PFSK-1 (cell line): ENCODE measurements at regions not wholly inside any gene's neighbourhood (a gene's known extent, or its start where the extent isn't known, plus 50 kb on each side); places are given as distances from the start of the nearest gene placed in this dataset.

ENCODE experiments used
- FOXP2 ChIP-seq: optimal IDR thresholded peaks from 2 replicates; pipeline ENCODE3; 2011; ENCODE audit warnings: borderline replicate concordance, control low read depth, inconsistent platforms; ENCODE audit not compliant: insufficient read depth; ENCODE audit errors: extremely low read length, extremely low read depth
- POLR2AphosphoS5 ChIP-seq: IDR thresholded peaks from 2 replicates; pipeline ENCODE4 v1.6.1; 2012; ENCODE audit warnings: low read depth, mild to moderate bottlenecking, control low read depth, low read length, moderate library complexity
- SIN3A ChIP-seq: IDR thresholded peaks from 2 replicates; pipeline ENCODE4 v1.6.1; 2012; ENCODE audit warnings: mild to moderate bottlenecking, low read length, moderate library complexity, borderline replicate concordance; ENCODE audit not compliant: insufficient read depth
- TAF1 ChIP-seq: IDR thresholded peaks from 2 replicates; pipeline ENCODE4 v1.6.1; 2012; ENCODE audit warnings: low read length, control low read depth, borderline replicate concordance; ENCODE audit not compliant: insufficient read depth
- TF ChIP-seq, protein P1 (sequence below), 2 experiments: IDR thresholded peaks; 2 replicates each; pipeline versions ENCODE4 v1.6.1 to v1.8.0; 2011 to 2012; ENCODE audit warnings: low read depth in 2 of 2, low read length in 2 of 2, control low read depth in 1 of 2, inconsistent platforms in 1 of 2, mild to moderate bottlenecking in 1 of 2, moderate library complexity in 1 of 2; ENCODE audit not compliant: insufficient read depth in 1 of 2

DNA sequence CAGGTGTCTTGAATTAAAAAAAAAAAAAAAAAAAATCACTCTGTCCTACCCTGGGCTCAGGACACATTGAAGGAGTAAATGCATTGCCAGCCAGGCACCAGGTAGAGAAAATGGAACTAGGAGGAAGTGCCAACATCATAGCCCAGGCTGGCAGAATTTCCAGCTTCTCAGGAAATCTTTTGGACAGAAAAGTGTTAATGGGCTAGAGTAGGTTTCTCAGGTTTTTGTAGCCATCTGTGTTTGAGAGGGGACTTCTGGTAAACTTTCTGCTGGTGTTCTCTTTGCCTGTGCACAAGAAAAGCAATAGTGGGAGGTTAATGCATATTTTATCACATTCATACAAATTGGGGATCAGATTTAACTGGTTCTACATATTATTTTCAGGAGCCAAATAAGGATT is 678.3 kb upstream of the NRSN1 start:
- no peak for TF ChIP-seq POLR2AphosphoS5
- no peak for TF ChIP-seq SIN3A
- no peak for TF ChIP-seq TAF1
- no peak for TF ChIP-seq FOXP2
- TF ChIP-seq, protein P1, sequence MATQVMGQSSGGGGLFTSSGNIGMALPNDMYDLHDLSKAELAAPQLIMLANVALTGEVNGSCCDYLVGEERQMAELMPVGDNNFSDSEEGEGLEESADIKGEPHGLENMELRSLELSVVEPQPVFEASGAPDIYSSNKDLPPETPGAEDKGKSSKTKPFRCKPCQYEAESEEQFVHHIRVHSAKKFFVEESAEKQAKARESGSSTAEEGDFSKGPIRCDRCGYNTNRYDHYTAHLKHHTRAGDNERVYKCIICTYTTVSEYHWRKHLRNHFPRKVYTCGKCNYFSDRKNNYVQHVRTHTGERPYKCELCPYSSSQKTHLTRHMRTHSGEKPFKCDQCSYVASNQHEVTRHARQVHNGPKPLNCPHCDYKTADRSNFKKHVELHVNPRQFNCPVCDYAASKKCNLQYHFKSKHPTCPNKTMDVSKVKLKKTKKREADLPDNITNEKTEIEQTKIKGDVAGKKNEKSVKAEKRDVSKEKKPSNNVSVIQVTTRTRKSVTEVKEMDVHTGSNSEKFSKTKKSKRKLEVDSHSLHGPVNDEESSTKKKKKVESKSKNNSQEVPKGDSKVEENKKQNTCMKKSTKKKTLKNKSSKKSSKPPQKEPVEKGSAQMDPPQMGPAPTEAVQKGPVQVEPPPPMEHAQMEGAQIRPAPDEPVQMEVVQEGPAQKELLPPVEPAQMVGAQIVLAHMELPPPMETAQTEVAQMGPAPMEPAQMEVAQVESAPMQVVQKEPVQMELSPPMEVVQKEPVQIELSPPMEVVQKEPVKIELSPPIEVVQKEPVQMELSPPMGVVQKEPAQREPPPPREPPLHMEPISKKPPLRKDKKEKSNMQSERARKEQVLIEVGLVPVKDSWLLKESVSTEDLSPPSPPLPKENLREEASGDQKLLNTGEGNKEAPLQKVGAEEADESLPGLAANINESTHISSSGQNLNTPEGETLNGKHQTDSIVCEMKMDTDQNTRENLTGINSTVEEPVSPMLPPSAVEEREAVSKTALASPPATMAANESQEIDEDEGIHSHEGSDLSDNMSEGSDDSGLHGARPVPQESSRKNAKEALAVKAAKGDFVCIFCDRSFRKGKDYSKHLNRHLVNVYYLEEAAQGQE (IDR thresholded peaks at IDR 0.05; ENCODE audit: insufficient read depth in 1 of 2, low read depth in 2 of 2, low read length in 2 of 2): no peak

DNA sequence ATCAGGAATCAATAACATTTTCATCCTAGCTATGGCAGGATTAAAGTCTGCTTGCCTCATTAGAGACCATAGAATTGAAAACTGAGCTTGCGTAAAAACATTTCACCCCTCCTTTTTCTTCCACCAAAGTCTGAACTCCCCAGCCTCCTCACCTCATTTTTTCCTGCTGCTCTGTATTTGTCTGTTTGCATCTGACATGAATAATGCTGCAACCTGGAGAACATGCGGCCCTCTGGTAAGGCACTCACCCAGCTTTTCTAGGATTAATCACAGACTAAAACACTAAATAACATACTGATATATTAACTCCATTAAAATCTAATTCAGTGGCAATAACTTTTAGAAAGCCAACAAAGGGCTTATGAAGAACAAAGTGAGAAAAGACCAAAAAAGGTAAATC is 677.7 kb upstream of the NRSN1 start:
- TF ChIP-seq SIN3A: no peak
- TF ChIP-seq, protein P1 (IDR thresholded peaks at IDR 0.05; ENCODE audit: insufficient read depth in 1 of 2, low read depth in 2 of 2, low read length in 2 of 2): no peak
- TF ChIP-seq FOXP2: no peak
- TF ChIP-seq TAF1: no peak
- no peak for TF ChIP-seq POLR2AphosphoS5

DNA sequence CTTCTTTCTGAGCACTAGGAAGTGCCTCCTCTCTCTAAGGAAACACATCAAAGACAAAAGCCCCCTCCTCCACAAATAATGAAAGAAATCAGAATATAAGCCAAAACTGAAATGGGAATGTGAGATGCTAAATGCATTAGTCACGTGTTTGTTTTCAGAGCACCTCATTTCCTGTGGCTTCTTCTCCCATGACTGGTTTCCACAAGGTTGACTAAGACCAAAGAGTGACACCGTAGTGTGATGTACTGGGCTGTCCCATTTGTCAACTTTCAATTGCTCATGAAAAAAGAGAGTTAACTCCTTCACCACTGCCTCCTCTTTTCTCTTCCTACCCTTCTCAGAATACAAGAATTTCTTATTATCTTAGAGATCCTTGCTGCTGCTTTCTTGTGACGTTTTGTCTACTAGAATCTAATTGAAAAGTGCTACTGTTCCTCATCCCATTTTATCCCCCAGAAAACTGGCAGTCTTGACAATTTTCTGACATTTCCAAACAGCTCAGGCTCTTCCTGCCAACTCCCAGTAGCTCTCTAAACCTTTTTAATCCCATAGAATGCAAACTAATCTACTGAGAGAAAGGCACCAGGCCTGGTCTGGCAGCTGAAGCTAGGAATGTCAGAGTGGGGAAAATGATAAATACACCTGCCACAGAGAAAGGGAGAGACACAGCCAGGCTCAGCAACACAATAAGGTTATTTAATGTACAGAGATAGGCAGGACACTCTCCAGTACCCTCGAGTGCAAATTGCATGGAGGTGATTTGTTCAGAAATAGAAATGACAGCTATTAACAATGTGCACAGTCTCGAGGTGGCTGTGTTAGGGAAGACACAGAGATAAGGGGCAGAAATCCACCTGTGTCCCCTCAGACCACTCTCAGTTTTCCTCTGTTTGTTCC is 671.7 kb upstream of the NRSN1 start:
- TF ChIP-seq SIN3A (no peak), TAF1 (no peak), FOXP2 (no peak), POLR2AphosphoS5 (no peak)
- TF ChIP-seq, protein P1 (IDR thresholded peaks at IDR 0.05; ENCODE audit: insufficient read depth in 1 of 2, low read depth in 2 of 2, low read length in 2 of 2): no peak

GRCh38 chr6:23455754-23456153 is 670.3 kb upstream of the NRSN1 start:
- no peak for TF ChIP-seq SIN3A
- TF ChIP-seq TAF1: no peak
- TF ChIP-seq FOXP2: no peak

DNA sequence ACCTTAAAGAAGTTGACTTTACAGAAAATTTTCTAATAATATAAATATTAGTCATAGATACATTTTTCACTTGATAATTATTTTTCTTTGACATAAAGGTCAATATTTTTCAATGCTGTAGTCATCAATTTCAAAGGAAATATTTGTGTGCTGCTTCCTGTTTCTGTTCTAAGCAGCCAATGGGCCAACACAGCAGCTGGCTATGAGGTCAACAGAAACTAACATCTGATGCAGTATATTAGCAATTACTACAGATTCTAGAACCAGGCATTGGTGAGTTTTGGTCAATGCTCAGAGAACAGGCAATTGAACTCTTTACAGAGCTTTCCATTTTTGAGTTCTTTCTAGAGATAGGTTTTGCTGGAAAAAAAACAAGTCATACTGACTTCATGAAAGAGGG is 669.6 kb upstream of the NRSN1 start:
- no peak for TF ChIP-seq FOXP2
- TF ChIP-seq TAF1: no peak
- no peak for TF ChIP-seq POLR2AphosphoS5
- no peak for TF ChIP-seq SIN3A
- TF ChIP-seq, protein P1 (IDR thresholded peaks at IDR 0.05; ENCODE audit: insufficient read depth in 1 of 2, low read depth in 2 of 2, low read length in 2 of 2): no peak
